ENCODE measurements at regions not wholly inside any gene's neighbourhood (a gene's known extent, or its start where the extent isn't known, plus 50 kb on each side); places are given as distances from the start of the nearest gene placed in this dataset.

- Histone ChIP-seq H3K27me3 (ENCODE audit: control insufficient read depth, insufficient read depth) (no peaks in the 10 kb centered on the region), H3K4me3 (ENCODE audit: low read length) (no peak overlapping the region), H3K4me1 (ENCODE audit: control insufficient read depth, insufficient read depth, low read length) (no peaks in the 10 kb centered on the region), H3K27ac (ENCODE audit: low read length) (no peak overlapping the region), H3K9me3 (ENCODE audit: control insufficient read depth, low read length) (no peaks in the 10 kb centered on the region)
- DNase-seq (no peak), ATAC-seq (no peak)
- WGBS, result 76% methylated on average over 3 of the region's 3 CpGs
- intact Hi-C loops (cut with DNase I), result no loop called here
Measured at GRCh38 chr2:188189356-188189755, 102.3 kb upstream of the GULP1 start.

- intact Hi-C loops (cut with DNase I), result no loop called here
- 92% methylated on average over 1 of the region's 1 CpG for WGBS
- Histone ChIP-seq H3K27me3 (ENCODE audit: control insufficient read depth, insufficient read depth) (no peaks in the 10 kb centered on the region), H3K4me3 (ENCODE audit: low read length) (no peak overlapping the region), H3K9me3 (ENCODE audit: control insufficient read depth, low read length) (no peaks in the 10 kb centered on the region), H3K4me1 (ENCODE audit: control insufficient read depth, insufficient read depth, low read length) (no peaks in the 10 kb centered on the region), H3K27ac (ENCODE audit: low read length) (no peak overlapping the region)
- DNase-seq, result no peak
- no peak for ATAC-seq
Measured at GRCh38 chr2:188193230-188193629, 98.4 kb upstream of the GULP1 start.

- H3K27me3 ChIP-seq (ENCODE audit: control insufficient read depth, insufficient read depth), result no peaks in the 10 kb centered on the region
- H3K4me3 ChIP-seq (ENCODE audit: low read length), result no peak overlapping the region
- no peaks in the 10 kb centered on the region for H3K4me1 ChIP-seq (ENCODE audit: control insufficient read depth, insufficient read depth, low read length)
- 42% methylated on average over 2 of the region's 2 CpGs for WGBS
- ATAC-seq (peak; percentile 51 to 64), DNase-seq (no peak)
- no peak overlapping the region for H3K27ac ChIP-seq (ENCODE audit: low read length)
- H3K9me3 ChIP-seq (ENCODE audit: control insufficient read depth, low read length), result no peaks in the 10 kb centered on the region
- intact Hi-C loops (cut with DNase I), result no loop called here
Measured at GRCh38 chr2:188196343-188197008, 95.2 kb upstream of the GULP1 start.

GRCh38 chr2:188199716-188200128 lies 92.0 kb upstream of the GULP1 start:
- DNase-seq, result no peak
- Histone ChIP-seq H3K27me3 (ENCODE audit: control insufficient read depth, insufficient read depth) (no peaks in the 10 kb centered on the region), H3K27ac (ENCODE audit: low read length) (no peak overlapping the region), H3K4me3 (ENCODE audit: low read length) (no peak overlapping the region), H3K9me3 (ENCODE audit: control insufficient read depth, low read length) (no peaks in the 10 kb centered on the region), H3K4me1 (ENCODE audit: control insufficient read depth, insufficient read depth, low read length) (no peaks in the 10 kb centered on the region)
- intact Hi-C loops (cut with DNase I), result no loop called here
- no peak for ATAC-seq
- 89% methylated on average over 3 of the region's 3 CpGs for WGBS

GRCh38 chr2:188201639-188202038 lies 90.0 kb upstream of the GULP1 start:
- Histone ChIP-seq H3K4me3 (ENCODE audit: low read length) (no peak overlapping the region), H3K4me1 (ENCODE audit: control insufficient read depth, insufficient read depth, low read length) (no peaks in the 10 kb centered on the region), H3K9me3 (ENCODE audit: control insufficient read depth, low read length) (no peaks in the 10 kb centered on the region), H3K27ac (ENCODE audit: low read length) (no peak overlapping the region), H3K27me3 (ENCODE audit: control insufficient read depth, insufficient read depth) (no peaks in the 10 kb centered on the region)
- intact Hi-C loops (cut with DNase I), result no loop called here
- ATAC-seq (no peak), DNase-seq (no peak)
- 87% methylated on average over 2 of the region's 2 CpGs for WGBS

- no peak overlapping the region for H3K4me3 ChIP-seq (ENCODE audit: low read length)
- no peak overlapping the region for H3K27ac ChIP-seq (ENCODE audit: low read length)
- no peaks in the 10 kb centered on the region for H3K4me1 ChIP-seq (ENCODE audit: control insufficient read depth, insufficient read depth, low read length)
- ATAC-seq, result no peak
- no peaks in the 10 kb centered on the region for H3K9me3 ChIP-seq (ENCODE audit: control insufficient read depth, low read length)
- no peaks in the 10 kb centered on the region for H3K27me3 ChIP-seq (ENCODE audit: control insufficient read depth, insufficient read depth)
- DNase-seq, result no peak
- intact Hi-C loops (cut with DNase I), result no loop called here
- 95% methylated on average over 1 of the region's 1 CpG for WGBS
Measured at GRCh38 chr2:188202777-188203176, 88.9 kb upstream of the GULP1 start.

- no peaks in the 10 kb centered on the region for H3K27me3 ChIP-seq (ENCODE audit: control insufficient read depth, insufficient read depth)
- ATAC-seq, result no peak
- H3K4me3 ChIP-seq (ENCODE audit: low read length), result no peak overlapping the region
- no peaks in the 10 kb centered on the region for H3K4me1 ChIP-seq (ENCODE audit: control insufficient read depth, insufficient read depth, low read length)
- H3K9me3 ChIP-seq (ENCODE audit: control insufficient read depth, low read length), result no peaks in the 10 kb centered on the region
- 88% methylated on average over 2 of the region's 2 CpGs for WGBS
- H3K27ac ChIP-seq (ENCODE audit: low read length), result no peak overlapping the region
- intact Hi-C loops (cut with DNase I), result no loop called here
- no peak for DNase-seq
Measured at GRCh38 chr2:188203776-188204175, 87.9 kb upstream of the GULP1 start.

GRCh38 chr2:188204824-188205223 lies 86.8 kb upstream of the GULP1 start:
- ATAC-seq, result no peak
- Histone ChIP-seq H3K27me3 (ENCODE audit: control insufficient read depth, insufficient read depth) (no peaks in the 10 kb centered on the region), H3K27ac (ENCODE audit: low read length) (no peak overlapping the region), H3K4me3 (ENCODE audit: low read length) (no peak overlapping the region), H3K9me3 (ENCODE audit: control insufficient read depth, low read length) (no peaks in the 10 kb centered on the region), H3K4me1 (ENCODE audit: control insufficient read depth, insufficient read depth, low read length) (no peaks in the 10 kb centered on the region)
- no peak for DNase-seq
- WGBS, result 47% methylated on average over 1 of the region's 1 CpG
- intact Hi-C loops (cut with DNase I), result no loop called here

- intact Hi-C loops (cut with DNase I), result no loop called here
- DNase-seq (no peak), ATAC-seq (no peak)
- Histone ChIP-seq H3K9me3 (ENCODE audit: control insufficient read depth, low read length) (no peaks in the 10 kb centered on the region), H3K27ac (ENCODE audit: low read length) (no peak overlapping the region), H3K4me1 (ENCODE audit: control insufficient read depth, insufficient read depth, low read length) (no peaks in the 10 kb centered on the region), H3K4me3 (ENCODE audit: low read length) (no peak overlapping the region), H3K27me3 (ENCODE audit: control insufficient read depth, insufficient read depth) (no peaks in the 10 kb centered on the region)
- WGBS, result 89% methylated on average over 7 of the region's 7 CpGs
Measured at GRCh38 chr2:188207554-188207953, 84.1 kb upstream of the GULP1 start.

GRCh38 chr2:188209218-188209617 lies 82.5 kb upstream of the GULP1 start:
- no peak overlapping the region for H3K27ac ChIP-seq (ENCODE audit: low read length)
- DNase-seq, result no peak
- H3K4me1 ChIP-seq (ENCODE audit: control insufficient read depth, insufficient read depth, low read length), result no peaks in the 10 kb centered on the region
- intact Hi-C loops (cut with DNase I), result no loop called here
- no peaks in the 10 kb centered on the region for H3K27me3 ChIP-seq (ENCODE audit: control insufficient read depth, insufficient read depth)
- no peaks in the 10 kb centered on the region for H3K9me3 ChIP-seq (ENCODE audit: control insufficient read depth, low read length)
- no peak overlapping the region for H3K4me3 ChIP-seq (ENCODE audit: low read length)
- ATAC-seq, result no peak

GRCh38 chr2:188217264-188217663 lies 74.4 kb upstream of the GULP1 start:
- intact Hi-C loops (cut with DNase I), result no loop called here
- DNase-seq, result no peak
- 92% methylated on average over 4 of the region's 4 CpGs for WGBS
- Histone ChIP-seq H3K4me3 (ENCODE audit: low read length) (no peak overlapping the region), H3K4me1 (ENCODE audit: control insufficient read depth, insufficient read depth, low read length) (no peaks in the 10 kb centered on the region), H3K27me3 (ENCODE audit: control insufficient read depth, insufficient read depth) (no peaks in the 10 kb centered on the region), H3K9me3 (ENCODE audit: control insufficient read depth, low read length) (no peaks in the 10 kb centered on the region), H3K27ac (ENCODE audit: low read length) (no peak overlapping the region)
- ATAC-seq, result no peak

GRCh38 chr2:188219541-188219940 lies 72.1 kb upstream of the GULP1 start:
- ATAC-seq, result no peak
- Histone ChIP-seq H3K27me3 (ENCODE audit: control insufficient read depth, insufficient read depth) (no peaks in the 10 kb centered on the region), H3K27ac (ENCODE audit: low read length) (no peak overlapping the region), H3K4me3 (ENCODE audit: low read length) (no peak overlapping the region), H3K4me1 (ENCODE audit: control insufficient read depth, insufficient read depth, low read length) (no peaks in the 10 kb centered on the region), H3K9me3 (ENCODE audit: control insufficient read depth, low read length) (no peaks in the 10 kb centered on the region)
- DNase-seq, result no peak
- 94% methylated on average over 1 of the region's 1 CpG for WGBS
- intact Hi-C loops (cut with DNase I), result no loop called here

All from right cardiac atrium (tissue), 5 donors.